Endothelial cell of umbilical vein (primary cell): ENCODE measurements at regions not wholly inside any gene's neighbourhood (a gene's known extent, or its start where the extent isn't known, plus 50 kb on each side); places are given as distances from the start of the nearest gene placed in this dataset.

ENCODE experiments used
- EZH2 ChIP-seq: IDR thresholded peaks from 2 replicates; pipeline ENCODE4 v1.6.1; 2012; ENCODE audit warnings: borderline replicate concordance, low read depth, mild to moderate bottlenecking, moderate library complexity, low read length, inconsistent platforms; ENCODE audit not compliant: severe bottlenecking
- FOS ChIP-seq: IDR thresholded peaks from 2 replicates; pipeline ENCODE4 v1.6.1; 2011; ENCODE audit warnings: mild to moderate bottlenecking, low read length, moderate library complexity, borderline replicate concordance; ENCODE audit not compliant: insufficient read depth
- GATA2 ChIP-seq: IDR thresholded peaks from 2 replicates; pipeline ENCODE4 v1.7.0; 2011; ENCODE audit warnings: low read depth, mild to moderate bottlenecking, moderate library complexity, mixed read lengths, low read length; ENCODE audit not compliant: insufficient read length, insufficient read depth
- MYC ChIP-seq: IDR thresholded peaks from one replicate; pipeline ENCODE4 v1.6.1; 2011; ENCODE audit warnings: mild to moderate bottlenecking, low read depth, low read length
- POLR2A ChIP-seq: IDR thresholded peaks from 2 replicates; pipeline ENCODE4 v1.6.1; 2012; ENCODE audit warnings: low read depth, mild to moderate bottlenecking, control low read depth, low read length
- POLR2AphosphoS5 ChIP-seq: IDR thresholded peaks from 2 replicates; pipeline ENCODE4 v1.6.1; 2012; ENCODE audit warnings: low read depth, mild to moderate bottlenecking, control low read depth, low read length, moderate library complexity; ENCODE audit not compliant: insufficient read depth
- TF ChIP-seq, protein P1 (sequence below), 2 donors: IDR thresholded peaks; 1 replicate in 1 of 2; 2 replicates in 1 of 2; pipeline ENCODE4 v1.5.1; 2011; ENCODE audit warnings: low read length in 2 of 2, mild to moderate bottlenecking in 2 of 2, moderate library complexity in 2 of 2, control low read depth in 1 of 2, inconsistent platforms in 1 of 2, low read depth in 1 of 2; ENCODE audit not compliant: insufficient read depth in 1 of 2; ENCODE audit errors: extremely low read depth in 1 of 2
- TF ChIP-seq, protein P2 (sequence below): IDR thresholded peaks from 2 replicates; pipeline ENCODE4 v1.6.1; 2011; ENCODE audit not compliant: insufficient read depth, insufficient read length

DNA sequence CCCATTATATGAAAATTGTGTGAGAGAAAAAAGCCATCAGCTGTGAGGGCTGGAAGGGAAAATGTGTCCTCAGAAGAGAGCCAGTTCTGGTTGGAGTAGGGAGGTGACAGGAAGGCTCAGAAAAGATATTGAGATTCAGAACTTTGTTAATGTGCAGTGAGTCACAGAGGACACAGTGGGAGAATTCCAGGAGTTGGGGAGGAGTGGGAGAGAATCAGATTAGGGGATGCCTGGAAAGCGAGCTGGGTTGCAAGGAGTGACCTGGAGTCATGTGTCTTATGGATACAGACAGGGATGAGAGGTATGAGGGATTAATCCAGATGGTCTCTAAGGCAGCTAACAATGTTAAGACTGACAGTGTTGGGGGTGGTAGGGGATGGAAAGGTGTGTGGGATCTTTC, 67.5 kb downstream of the CHST2 start:
- TF ChIP-seq, protein P1, sequence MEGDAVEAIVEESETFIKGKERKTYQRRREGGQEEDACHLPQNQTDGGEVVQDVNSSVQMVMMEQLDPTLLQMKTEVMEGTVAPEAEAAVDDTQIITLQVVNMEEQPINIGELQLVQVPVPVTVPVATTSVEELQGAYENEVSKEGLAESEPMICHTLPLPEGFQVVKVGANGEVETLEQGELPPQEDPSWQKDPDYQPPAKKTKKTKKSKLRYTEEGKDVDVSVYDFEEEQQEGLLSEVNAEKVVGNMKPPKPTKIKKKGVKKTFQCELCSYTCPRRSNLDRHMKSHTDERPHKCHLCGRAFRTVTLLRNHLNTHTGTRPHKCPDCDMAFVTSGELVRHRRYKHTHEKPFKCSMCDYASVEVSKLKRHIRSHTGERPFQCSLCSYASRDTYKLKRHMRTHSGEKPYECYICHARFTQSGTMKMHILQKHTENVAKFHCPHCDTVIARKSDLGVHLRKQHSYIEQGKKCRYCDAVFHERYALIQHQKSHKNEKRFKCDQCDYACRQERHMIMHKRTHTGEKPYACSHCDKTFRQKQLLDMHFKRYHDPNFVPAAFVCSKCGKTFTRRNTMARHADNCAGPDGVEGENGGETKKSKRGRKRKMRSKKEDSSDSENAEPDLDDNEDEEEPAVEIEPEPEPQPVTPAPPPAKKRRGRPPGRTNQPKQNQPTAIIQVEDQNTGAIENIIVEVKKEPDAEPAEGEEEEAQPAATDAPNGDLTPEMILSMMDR (IDR thresholded peaks at IDR 0.05; ENCODE audit: extremely low read depth in 1 of 2, insufficient read depth in 1 of 2, low read depth in 1 of 2, low read length in 2 of 2) = no peak
- TF ChIP-seq POLR2AphosphoS5 = no peak
- TF ChIP-seq POLR2A = no peak
- no peak for TF ChIP-seq MYC
- TF ChIP-seq EZH2 = no peak
- no peak for TF ChIP-seq FOS
- TF ChIP-seq, protein P2, sequence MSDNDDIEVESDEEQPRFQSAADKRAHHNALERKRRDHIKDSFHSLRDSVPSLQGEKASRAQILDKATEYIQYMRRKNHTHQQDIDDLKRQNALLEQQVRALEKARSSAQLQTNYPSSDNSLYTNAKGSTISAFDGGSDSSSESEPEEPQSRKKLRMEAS = no peak
- no peak for TF ChIP-seq GATA2
